ENCODE measurements at regions not wholly inside any gene's neighbourhood (a gene's known extent, or its start where the extent isn't known, plus 50 kb on each side); places are given as distances from the start of the nearest gene placed in this dataset.

DNA sequence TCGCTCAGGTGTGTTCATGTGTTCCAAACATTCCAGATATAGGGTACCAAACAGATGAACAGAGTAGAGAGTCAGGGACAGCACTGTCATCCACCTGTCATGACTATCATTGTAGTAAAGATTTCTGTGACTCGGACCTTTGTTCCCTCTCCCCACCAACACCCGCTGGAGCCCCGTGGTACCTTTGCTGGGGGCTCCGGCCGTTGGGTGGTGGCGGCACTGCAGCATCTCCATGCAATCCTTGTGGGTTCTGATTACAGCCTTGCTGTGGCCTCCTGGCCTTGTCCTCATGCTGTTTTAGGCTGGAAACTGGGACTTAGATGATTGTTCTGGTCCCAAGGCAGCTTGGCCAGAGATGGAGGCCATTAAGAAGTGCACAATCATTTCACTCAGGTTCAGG, 247.3 kb downstream of the SKAP2 start:
- DNase-seq = no peak
- TF ChIP-seq, protein P1, sequence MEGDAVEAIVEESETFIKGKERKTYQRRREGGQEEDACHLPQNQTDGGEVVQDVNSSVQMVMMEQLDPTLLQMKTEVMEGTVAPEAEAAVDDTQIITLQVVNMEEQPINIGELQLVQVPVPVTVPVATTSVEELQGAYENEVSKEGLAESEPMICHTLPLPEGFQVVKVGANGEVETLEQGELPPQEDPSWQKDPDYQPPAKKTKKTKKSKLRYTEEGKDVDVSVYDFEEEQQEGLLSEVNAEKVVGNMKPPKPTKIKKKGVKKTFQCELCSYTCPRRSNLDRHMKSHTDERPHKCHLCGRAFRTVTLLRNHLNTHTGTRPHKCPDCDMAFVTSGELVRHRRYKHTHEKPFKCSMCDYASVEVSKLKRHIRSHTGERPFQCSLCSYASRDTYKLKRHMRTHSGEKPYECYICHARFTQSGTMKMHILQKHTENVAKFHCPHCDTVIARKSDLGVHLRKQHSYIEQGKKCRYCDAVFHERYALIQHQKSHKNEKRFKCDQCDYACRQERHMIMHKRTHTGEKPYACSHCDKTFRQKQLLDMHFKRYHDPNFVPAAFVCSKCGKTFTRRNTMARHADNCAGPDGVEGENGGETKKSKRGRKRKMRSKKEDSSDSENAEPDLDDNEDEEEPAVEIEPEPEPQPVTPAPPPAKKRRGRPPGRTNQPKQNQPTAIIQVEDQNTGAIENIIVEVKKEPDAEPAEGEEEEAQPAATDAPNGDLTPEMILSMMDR (IDR thresholded peaks at IDR 0.05) = no peak
- TF ChIP-seq POLR2A (IDR thresholded peaks at IDR 0.05) = no peak
- Histone ChIP-seq H3K27me3 (no peaks in the 10 kb centered on the region), H3K9me3 (no peaks in the 10 kb centered on the region), H3K4me3 (no peak overlapping the region), H3K36me3 (no peaks in the 10 kb centered on the region), H3K27ac (no peak overlapping the region), H3K4me1 (no peaks in the 10 kb centered on the region)

All from Peyer's patch (tissue), 4 donors.